Fibroblast of peridontal ligament (primary cell): ENCODE measurements at regions not wholly inside any gene's neighbourhood (a gene's known extent, or its start where the extent isn't known, plus 50 kb on each side); places are given as distances from the start of the nearest gene placed in this dataset.

ENCODE experiments used
- DNase-seq: peaks from one replicate; pipeline ENCODE4 v3.0.0-alpha.2; 2010; ENCODE audit errors: extremely low read depth

DNA sequence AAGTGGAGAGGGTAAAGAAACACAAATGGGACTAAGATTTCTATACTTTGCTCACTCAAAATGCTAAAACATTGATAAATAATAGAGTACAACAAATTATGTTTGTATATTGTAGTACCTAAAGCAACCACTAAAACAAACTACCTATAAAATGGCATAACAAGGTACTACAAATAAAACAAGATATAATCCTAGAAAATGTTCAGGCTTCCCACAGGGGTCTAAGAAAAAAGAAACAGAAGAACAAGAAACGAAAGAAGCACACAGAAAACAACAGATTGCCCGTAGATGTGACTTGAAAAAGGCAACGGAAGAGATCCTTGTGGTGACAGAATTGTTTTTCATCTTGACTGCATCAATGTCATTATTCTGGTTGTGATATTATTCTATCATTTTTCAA, 63.3 kb upstream of the ADGRL4 start:
- DNase-seq = no peak

DNA sequence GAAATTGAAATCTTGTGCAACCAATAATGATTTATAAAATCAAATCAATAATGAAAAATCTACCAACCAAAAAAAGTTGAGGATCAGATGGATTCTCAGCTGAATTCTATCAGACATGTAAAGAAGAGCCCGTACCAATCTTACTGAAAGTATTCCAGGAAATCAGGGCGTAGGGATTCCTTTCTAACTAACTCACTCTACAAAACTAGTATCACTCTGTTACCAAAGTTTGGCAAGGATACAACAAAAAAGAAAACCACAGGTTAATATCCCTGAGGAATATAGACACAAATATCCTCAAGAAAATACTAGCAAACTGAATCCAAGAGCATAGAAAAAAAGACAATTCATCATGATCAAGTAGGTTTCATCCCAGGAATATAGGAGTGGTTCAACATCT, 52.8 kb upstream of the ADGRL4 start:
- DNase-seq = no peak
